Activated CD8-positive, alpha-beta T cell treated with anti-CD3 and anti-CD28 coated beads for 36 hours (primary cell): ENCODE measurements at regions not wholly inside any gene's neighbourhood (a gene's known extent, or its start where the extent isn't known, plus 50 kb on each side); places are given as distances from the start of the nearest gene placed in this dataset.

ENCODE experiments used
- ATAC-seq: fragments of 200-7000 bp; cut with Tn5 transposase; one replicate; pipeline ENCODE4 v1.10.0; 2021; ENCODE audit warnings: mild to moderate bottlenecking, moderate library complexity
- CTCF ChIA-PET: fragments of 350-600 bp; sonication (Branson Sonifier 250); formaldehyde crosslinking; loops from one replicate; lab custom pipeline; 2021; ENCODE audit warnings: antibody characterized with exemption; lab: Charles Lee
- POLR2A ChIA-PET: fragments of 350-600 bp; sonication (Branson Sonifier 250); formaldehyde crosslinking; loops from one replicate; lab custom pipeline; 2021; ENCODE audit warnings: antibody characterized with exemption; lab: Charles Lee
- DNase-seq: peaks from one replicate; pipeline ENCODE4 v3.0.0-alpha.2; 2020
- H3K27ac Mint-ChIP-seq: one replicate; pipeline ENCODE4 v1.8.0; 2021; ENCODE audit warnings: mild to moderate bottlenecking, mixed read lengths
- H3K27me3 Mint-ChIP-seq: one replicate; pipeline ENCODE4 v1.8.0; 2021; ENCODE audit warnings: mixed read lengths
- H3K36me3 Mint-ChIP-seq: one replicate; pipeline ENCODE4 v1.8.0; 2021; ENCODE audit warnings: low read depth, mixed read lengths
- H3K4me1 Mint-ChIP-seq: one replicate; pipeline ENCODE4 v1.8.0; 2021; ENCODE audit warnings: low read depth, mixed read lengths
- H3K4me3 Mint-ChIP-seq: one replicate; pipeline ENCODE4 v1.8.0; 2021; ENCODE audit warnings: mild to moderate bottlenecking, moderate library complexity, mixed read lengths
- H3K9me3 Mint-ChIP-seq: one replicate; pipeline ENCODE4 v1.8.0; 2021; ENCODE audit warnings: mixed read lengths
- intact Hi-C: fragments of 100-400 bp; cut with micrococcal nuclease; formaldehyde crosslinking; loops from one replicate; pipeline ENCODE4 v1.10.0; 2022
- TF ChIP-seq, protein P1 (sequence below): fragments of 200-600 bp; IDR thresholded peaks from one replicate; pipeline ENCODE4 v1.8.0; 2022; ENCODE audit warnings: antibody characterized with exemption, mild to moderate bottlenecking

DNA sequence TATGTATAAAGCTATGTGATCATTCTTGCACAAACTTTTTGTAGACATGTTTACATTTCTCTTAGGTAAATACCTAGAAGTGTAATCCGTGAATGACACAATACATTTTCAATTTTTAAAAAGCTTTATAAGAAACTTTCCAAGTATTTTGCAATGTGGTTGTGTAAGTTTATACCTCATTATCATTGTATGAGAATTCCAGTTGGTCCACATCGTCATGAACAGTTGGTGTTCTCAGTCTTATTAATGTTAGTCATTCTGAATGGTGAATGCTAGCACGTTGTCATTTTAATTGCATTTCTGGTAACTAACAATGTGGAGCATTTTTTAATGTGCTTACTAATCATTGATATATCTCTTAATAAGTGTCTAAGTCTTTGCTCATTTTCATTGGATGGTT, 116.5 kb upstream of the F13A1 start:
- Mint-ChIP-seq H3K27ac (no peak overlapping the region), H3K9me3 (peaks cover 3% of the 10 kb centered on the region), H3K27me3 (peaks cover 3% of the 10 kb centered on the region), H3K4me1 (no peaks in the 10 kb centered on the region), H3K36me3 (no peaks in the 10 kb centered on the region), H3K4me3 (no peak overlapping the region)
- CTCF ChIA-PET, result no interaction called here
- POLR2A ChIA-PET, result no interaction called here
- TF ChIP-seq, protein P1, sequence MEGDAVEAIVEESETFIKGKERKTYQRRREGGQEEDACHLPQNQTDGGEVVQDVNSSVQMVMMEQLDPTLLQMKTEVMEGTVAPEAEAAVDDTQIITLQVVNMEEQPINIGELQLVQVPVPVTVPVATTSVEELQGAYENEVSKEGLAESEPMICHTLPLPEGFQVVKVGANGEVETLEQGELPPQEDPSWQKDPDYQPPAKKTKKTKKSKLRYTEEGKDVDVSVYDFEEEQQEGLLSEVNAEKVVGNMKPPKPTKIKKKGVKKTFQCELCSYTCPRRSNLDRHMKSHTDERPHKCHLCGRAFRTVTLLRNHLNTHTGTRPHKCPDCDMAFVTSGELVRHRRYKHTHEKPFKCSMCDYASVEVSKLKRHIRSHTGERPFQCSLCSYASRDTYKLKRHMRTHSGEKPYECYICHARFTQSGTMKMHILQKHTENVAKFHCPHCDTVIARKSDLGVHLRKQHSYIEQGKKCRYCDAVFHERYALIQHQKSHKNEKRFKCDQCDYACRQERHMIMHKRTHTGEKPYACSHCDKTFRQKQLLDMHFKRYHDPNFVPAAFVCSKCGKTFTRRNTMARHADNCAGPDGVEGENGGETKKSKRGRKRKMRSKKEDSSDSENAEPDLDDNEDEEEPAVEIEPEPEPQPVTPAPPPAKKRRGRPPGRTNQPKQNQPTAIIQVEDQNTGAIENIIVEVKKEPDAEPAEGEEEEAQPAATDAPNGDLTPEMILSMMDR, result no peak
- intact Hi-C loops, result no loop called here
- DNase-seq, result no peak
- no peak for ATAC-seq

DNA sequence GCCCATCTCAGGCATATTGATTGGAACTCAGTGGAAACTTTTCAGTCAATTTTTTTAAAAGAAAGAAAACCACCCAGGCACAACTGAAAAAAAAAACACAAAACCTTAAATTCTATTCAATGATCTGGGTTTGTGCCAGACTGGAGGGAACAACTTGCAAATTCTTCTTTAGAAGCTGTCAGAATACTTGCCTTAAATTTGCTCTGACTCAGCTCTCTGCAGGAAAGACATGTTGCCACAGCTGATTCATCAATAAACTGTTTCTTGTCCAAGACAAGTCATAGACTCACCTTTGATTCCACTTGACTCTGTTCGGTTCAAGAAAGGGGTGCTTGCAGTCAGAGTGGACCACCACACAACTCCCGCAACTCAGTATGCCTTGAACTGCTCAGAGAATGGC, 117.8 kb upstream of the F13A1 start:
- H3K4me1 Mint-ChIP-seq, result no peaks in the 10 kb centered on the region
- peaks cover 3% of the 10 kb centered on the region for H3K27me3 Mint-ChIP-seq
- intact Hi-C loops, result no loop called here
- TF ChIP-seq, protein P1, result no peak
- no peaks in the 10 kb centered on the region for H3K36me3 Mint-ChIP-seq
- no peak for ATAC-seq
- POLR2A ChIA-PET, result interaction anchor here (0.6 kb wide), 1 partner anchor 33 kb away, joined by 3 read pairs; no protein-coding TSS in a partner anchor
- no peak for DNase-seq
- H3K27ac Mint-ChIP-seq, result no peak overlapping the region
- CTCF ChIA-PET, result no interaction called here
- peaks cover 3% of the 10 kb centered on the region for H3K9me3 Mint-ChIP-seq
- no peak overlapping the region for H3K4me3 Mint-ChIP-seq

DNA sequence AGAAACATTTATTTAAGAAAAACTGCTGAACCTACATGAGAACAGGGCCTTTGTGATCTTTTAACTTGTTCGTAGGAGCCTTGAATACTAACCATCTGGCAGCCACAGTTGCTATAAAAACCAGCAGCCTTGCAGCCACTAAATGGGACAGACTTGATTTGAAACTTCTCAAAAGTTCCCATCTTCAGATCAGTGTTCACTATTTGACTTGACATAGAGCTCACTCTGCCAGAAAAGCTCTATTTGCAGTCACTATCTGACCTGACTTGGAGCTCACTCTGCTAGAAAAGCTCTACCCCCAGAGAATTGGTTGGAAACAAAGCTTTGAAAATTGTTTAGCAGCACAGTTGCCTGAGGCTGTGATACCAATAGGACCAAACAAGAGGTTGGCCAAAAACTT, 119.3 kb upstream of the F13A1 start:
- intact Hi-C loops, result no loop called here
- no peaks in the 10 kb centered on the region for H3K4me1 Mint-ChIP-seq
- ATAC-seq, result no peak
- H3K27ac Mint-ChIP-seq, result no peak overlapping the region
- no peak for DNase-seq
- no peak overlapping the region for H3K4me3 Mint-ChIP-seq
- H3K9me3 Mint-ChIP-seq, result peaks cover 3% of the 10 kb centered on the region
- ChIA-PET CTCF (interaction anchor here (1.0 kb wide), 1 partner anchor 108 kb away, joined by 3 read pairs; no protein-coding TSS in a partner anchor), POLR2A (no interaction called here)
- TF ChIP-seq, protein P1, result no peak
- H3K27me3 Mint-ChIP-seq, result peaks cover 3% of the 10 kb centered on the region
- H3K36me3 Mint-ChIP-seq, result no peaks in the 10 kb centered on the region

DNA sequence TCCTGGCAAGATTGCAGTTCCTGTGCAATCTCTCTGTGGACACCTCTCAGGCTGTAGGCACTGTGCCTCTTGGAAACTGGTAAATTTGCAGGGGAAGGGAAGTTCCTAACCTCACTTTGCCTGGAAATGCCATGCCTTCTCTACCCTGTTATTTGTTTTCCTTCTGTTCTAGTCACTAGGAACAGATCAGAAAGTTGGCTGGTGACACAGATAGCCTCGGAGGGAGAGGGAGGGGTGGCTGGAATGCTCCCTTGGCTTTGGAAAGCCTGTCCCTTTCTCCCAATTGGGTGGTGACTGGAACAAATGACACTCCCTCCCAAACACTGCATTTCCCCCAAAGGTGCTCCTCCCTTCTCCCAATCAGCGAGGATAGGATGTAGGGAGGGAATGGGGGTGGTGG, 131.5 kb upstream of the F13A1 start:
- Mint-ChIP-seq H3K9me3 (no peaks in the 10 kb centered on the region), H3K27ac (no peak overlapping the region), H3K4me1 (no peaks in the 10 kb centered on the region), H3K27me3 (peaks cover 9% of the 10 kb centered on the region), H3K4me3 (no peak overlapping the region), H3K36me3 (no peaks in the 10 kb centered on the region)
- DNase-seq (no peak), ATAC-seq (no peak)
- intact Hi-C loops, result no loop called here
- ChIA-PET POLR2A (no interaction called here), CTCF (no interaction called here)
- TF ChIP-seq, protein P1, result no peak

DNA sequence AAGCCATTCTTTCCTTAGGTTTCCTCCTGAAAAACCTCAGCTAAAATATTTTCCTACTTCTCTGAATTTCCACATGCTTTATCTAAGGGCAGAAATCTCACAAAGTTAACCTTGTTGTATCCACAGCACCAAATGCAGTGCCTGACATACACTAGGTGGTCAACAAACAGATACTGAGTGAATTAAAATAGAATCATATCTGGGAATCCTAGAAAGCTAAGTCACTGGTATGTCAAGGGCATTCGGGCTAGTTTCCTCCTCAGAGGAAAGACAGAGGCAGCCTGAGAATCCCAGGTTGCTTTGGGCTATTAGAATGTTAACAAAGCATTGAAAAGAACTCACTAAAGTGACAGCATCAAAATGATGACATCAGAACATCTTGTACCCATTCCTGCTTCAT, 132.7 kb upstream of the F13A1 start:
- Mint-ChIP-seq H3K36me3 (no peaks in the 10 kb centered on the region), H3K4me3 (no peak overlapping the region), H3K27me3 (peaks cover 9% of the 10 kb centered on the region), H3K4me1 (no peaks in the 10 kb centered on the region), H3K9me3 (no peaks in the 10 kb centered on the region), H3K27ac (no peak overlapping the region)
- ChIA-PET POLR2A (no interaction called here), CTCF (interaction anchor here (0.6 kb wide), 1 partner anchor 323 kb away, joined by 3 read pairs; no protein-coding TSS in a partner anchor)
- intact Hi-C loops, result no loop called here
- ATAC-seq, result no peak
- DNase-seq, result no peak
- TF ChIP-seq, protein P1, result no peak
